NCI-H748 treated with DMSO at 0.1 percent for 48 hours (cell line): ENCODE measurements at regions not wholly inside any gene's neighbourhood (a gene's known extent, or its start where the extent isn't known, plus 50 kb on each side); places are given as distances from the start of the nearest gene placed in this dataset.
"Not testable (repeated sequence)": the region's sequence is repeated elsewhere in the genome, so short reads cannot be mapped to it uniquely, and the experiment has no call there.

Experiments used
- DNase-seq: peaks from one replicate; lab custom pipeline; 2025; lab: John Stamatoyannopoulos, UW

DNA sequence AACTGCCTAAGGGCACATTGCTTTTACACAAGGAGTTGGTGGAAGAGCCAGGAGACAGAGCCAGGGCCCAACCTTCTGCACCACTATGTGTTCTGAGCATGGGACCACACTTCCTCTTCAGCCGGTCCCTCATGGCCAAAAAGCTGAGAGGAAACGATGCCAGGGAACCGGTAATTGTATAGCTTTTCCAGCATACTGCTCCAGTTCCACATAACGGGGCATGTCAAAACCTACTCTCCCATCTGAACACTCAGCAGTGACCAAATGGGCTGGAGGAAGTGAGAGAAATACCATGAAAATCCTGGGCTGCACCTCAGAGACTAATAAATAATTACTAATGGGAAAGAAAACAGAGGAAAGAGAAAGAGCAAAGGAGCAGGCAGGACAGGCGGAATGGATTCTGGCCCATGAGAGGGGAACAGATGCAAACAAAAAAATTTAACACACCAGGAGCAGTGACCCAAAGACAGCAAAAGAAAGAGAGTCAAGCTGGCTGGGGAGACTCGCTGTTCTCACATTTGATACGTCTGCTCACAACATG, 52.0 kb upstream of the BMP2 start:
- DNase-seq: no peak

DNA sequence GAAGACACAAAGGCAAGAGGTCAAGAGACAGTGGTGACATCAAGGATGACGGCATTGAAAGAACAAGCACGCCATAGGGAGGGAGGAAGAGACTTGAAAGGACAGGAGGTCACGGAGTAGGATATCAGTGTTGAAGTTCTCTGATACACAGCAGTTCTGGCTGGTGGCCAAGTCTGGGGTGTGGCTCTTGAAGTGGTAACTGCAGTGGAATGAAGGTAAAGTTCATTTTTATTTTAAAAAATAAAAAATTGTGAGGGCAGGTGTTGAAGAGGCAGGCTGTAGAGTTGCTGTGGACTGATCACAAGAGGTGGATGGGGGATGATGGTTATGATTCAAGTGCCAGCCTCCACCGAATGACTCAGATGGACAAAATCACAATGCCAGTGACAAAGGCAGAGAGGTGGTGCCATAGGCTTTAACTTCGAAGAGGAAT, 53.2 kb upstream of the BMP2 start:
- no peak for DNase-seq

DNA sequence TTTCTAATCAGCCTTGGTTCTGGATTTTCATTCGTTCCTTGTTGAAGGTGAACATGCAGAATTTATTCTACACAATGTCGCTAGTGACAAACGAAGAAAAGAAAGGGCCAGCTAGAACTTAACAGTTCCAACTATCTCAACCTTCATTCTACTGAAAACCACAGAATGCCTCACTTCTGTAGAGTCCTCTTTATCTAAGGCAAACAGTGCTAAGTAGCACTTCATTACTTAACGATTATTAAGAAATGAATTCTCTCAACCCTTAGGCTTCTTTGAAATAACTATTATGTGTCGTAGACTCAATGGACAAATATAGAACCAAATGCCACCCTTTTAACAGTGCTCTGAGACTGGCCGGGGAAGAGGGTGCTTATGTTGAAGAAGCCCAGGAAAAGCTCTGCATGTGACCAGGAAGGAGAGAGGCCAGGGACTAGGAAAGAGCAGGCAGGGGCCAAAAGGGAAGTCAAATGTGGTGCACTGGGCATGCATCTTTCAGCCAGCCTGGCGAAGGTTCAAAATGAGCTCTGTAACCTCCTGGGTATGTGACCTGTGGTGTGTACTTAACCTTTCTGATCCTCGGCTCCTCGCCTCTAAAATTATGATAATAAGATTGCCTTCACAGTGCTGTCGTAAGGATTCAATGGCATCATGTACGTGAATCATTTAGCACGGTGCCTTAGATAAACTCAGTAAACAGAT, 55.4 kb upstream of the BMP2 start:
- no peak for DNase-seq

DNA sequence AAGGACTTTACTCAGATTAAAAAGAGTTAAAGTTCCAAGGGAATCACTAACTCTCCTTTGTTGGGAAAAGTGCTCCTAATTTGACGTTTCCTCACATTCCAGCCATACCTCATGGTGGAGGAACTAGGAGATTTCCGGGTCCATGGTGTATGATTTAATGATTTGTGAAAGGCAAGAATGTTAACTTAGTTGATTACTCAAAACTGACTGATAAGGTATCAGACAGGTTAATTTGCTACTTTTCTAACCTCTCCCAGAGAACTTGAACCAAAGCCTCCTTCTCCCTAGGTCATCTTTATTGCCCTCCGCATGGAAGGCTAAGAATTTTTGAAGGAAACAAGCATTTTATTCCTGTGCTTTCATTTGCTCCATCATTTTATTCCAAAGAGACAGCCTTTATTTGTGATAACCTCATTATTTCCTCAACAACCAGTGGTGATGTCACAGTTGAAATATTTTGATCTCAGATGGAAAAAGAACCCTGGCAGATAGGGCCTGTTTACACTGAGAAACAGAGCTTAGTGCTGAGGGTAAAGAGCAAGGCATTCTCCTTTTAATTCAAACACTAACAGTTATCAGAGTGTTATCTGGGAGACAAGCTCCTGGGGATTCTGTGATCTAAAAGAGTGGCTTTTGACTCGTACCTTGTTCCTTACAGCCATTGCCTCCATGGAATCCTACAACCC, 57.4 kb upstream of the BMP2 start:
- DNase-seq: no peak

DNA sequence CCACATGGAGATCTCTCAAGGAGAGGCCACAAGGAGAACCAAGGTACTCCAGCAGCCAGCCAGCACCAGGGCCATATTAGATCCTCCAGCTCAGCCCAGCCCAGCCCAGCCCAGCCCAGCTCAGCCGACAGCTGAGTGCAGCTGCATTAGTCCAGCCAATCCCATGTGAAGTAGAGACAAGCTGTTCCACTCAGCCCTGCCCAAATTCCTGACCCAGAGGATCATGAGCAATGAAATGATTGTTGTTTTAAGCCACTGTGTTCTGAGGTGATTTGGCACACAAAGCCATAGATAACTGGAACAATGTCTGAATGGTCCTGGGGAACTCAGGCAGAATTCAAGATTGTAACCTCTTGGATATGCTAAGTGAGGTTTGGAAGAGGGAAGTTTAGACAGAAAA, 59.5 kb upstream of the BMP2 start:
- no peak for DNase-seq

DNA sequence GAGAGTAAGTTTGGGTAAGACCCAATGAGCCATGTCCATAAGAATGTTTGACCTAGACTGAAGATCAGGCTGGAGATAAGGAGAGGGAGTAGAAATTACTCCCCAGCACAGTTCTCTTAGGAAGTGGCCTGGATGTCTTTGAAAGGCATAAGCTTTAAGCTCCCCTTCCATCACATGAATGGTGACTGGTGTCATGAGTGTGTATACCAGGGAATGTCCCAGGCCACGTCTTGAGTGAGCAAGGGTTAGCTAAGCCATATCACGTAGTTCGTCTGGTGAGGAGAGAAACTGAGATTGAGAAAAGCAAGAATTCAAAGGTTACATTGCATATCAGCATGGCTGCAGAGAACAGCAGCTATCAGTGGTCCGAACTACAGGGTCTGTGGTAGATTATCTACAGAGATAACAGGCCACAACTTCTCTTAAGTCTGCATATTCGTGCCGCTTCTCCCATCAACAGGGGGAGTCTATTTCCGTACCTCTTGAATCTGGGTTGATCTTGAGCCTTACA, 60.1 kb upstream of the BMP2 start:
- no peak for DNase-seq

DNA sequence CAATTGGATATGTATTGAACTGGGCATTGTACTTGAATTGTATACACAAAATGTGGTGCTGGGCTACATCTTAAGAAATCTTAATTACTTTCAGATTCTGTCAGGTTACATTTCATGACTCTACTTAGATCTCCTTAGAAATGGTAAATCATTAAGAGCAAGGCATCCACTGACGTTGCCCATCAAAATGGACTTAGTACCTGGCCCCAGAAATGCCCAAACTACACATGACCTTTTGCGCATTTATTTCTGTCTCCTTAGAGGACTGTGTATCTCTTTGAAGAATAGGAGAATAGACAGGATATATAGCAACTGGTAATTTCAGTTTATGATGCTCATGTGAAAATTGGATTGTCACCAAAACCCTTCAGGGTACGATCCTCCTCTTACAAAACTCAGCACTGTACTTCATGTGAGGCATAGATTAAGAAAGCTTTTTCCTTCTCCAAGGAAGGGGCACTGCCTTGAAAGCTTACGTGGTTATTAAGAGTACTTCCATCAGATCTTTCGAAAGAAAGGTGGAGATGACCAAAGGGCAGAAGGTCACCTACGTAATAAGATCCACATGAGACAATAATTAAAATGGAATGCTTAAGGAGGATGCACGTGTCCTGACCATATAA, 61.4 kb upstream of the BMP2 start:
- no peak for DNase-seq

DNA sequence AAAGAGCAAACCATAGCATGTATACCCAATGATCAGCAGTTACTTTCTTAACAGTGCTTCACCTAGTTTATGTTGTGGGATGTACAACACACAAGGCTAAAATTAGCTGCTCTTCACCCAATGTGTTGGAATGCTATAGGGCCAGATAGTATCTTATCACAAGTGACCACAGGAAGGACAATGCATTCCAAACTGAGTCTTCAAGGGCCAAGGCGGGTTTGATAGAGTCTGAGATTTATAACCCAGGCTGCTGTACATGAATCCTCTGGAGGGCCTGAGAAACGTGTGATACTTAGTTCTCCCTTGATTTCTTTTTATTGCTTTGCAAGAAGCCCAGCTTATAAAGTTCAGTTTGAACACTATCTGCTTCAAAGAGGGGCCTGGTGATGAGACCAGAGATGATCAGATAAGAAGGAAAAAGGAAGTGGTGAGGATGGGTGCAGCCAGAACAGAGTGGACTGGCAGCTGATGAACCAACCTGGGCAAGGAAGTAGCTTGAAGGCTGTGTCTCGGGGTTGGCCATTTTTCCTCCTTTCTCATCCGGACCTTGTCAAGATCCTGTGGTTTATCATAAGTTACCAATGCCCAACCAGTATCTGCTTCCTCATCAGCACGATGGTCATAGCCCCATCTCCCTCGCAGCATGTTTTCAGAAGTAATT, 62.2 kb upstream of the BMP2 start:
- no peak for DNase-seq

DNA sequence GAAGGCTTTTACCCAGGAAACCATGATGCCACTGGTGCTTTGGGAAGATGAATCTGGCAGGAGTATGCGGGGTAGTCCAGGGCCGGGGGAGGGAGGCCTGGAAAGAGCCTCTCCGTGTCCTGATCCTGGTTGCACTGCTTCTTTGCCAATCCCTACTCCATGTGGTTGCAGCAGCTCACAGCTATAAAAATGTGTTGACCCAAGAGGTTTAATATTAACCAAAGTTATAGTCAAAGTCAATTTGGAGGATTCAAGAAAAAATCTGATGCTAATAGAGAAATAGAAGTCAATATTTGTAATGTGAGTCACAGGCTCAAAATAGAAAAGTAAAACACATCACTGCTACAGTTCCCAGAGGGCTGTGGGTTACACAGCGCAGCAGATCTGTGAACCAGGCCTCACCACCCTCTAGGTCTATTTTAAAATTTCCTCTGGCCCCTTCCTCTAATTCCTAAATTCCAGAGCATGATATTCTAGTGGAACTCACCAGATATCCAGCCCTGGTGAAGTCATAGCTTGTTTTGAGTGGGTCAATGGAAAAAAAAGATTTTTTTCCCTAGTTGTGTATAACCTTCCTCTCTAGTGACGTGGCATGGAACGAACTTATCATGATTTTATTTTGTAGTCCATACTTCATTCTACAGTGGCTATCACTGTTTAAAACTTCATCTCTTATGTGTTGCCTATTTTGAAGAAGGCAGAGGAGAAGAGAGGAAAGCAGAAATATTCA, 63.2 kb upstream of the BMP2 start:
- DNase-seq: no peak

DNA sequence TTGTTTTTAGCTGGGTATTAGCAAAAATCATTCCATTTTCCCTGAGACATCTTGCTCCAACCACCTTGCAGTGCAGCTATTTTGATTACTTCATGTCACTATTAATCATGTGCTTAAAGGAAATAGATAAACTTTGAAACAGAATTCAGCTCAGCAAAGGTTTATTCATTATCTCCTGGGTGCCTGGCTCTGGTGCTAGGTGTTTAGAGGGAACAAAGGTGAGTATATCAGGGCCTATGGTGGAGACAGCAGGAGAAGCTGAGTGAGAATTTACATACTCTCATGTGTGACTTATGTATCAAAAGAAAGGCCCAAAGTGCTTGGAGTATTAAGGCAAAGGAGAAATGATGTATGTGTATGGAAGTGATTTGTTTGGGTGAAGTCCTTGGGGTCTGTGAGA, 63.8 kb upstream of the BMP2 start:
- DNase-seq: no peak

DNA sequence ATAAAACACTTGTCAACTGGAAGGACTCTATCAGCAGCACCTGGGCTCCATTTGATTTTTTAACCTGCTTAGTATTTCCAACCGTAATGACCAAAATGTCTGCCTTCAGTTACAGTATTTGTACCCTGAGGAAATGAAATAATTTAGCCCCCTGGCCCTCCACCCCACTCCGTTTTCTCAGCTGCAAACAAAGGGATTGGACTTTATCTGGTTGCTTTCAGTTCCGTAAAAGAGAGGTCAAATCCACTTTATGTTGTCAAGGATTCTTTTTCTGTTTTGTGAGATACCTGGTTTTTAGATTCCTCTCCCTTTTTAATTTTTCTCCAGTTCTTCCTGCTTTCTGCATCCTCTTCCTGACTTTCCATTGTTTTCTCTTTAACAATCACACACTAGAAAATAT, 64.4 kb upstream of the BMP2 start:
- DNase-seq: no peak

DNA sequence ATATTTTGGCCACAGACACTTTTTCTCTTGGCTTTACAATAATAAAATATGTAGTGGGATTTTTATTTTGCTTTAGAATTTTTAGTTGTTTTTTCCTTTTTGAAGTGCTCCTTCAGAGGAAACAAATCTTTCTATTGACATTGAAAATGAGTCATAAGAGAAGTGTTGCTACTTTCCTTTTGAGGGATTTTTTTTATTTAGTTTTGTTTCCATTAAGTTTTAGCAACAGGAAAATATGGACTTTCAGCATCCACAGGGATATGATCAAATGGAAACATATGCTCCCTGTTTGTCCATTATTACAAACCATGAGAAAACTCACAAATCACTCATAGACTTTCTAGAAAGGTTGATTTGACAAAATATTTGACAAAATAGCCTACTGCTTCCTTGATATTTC, 65.3 kb upstream of the BMP2 start:
- no peak for DNase-seq

DNA sequence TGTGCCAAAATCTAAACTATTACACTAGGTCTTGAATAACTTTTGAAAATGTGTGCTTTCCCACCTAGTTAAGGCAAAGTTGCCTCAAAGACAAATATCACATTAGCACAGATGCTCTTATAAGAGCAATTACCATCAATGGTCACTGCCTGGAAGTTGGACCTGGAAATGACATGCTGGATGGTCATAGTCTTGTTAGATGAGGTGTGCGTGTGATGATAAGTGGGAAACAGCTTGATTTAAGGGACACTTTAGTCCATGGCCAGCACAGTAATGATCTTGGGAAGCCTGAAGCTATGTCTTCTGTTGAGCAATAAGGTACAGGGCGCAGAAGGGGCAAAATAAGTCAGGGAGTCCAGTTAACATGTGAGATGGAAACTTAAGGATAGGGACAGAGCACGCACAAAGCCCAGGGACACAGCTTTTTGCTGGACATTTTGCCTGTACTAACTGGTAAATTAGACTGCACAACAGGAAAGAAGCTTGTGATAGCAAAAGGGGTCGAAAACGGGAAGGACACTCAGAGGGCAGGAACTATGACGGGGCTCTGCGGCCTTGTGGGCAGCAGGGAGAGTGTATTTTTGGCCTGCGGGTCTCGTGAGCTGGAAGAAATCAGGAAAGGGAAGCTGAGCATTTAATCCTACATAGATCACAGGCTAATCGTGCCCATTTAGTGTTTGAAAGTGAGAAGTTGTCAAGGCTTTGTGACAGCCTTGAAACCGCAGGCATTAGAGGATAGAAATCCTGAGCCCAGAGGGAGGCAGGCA, 66.7 kb upstream of the BMP2 start:
- DNase-seq: no peak

DNA sequence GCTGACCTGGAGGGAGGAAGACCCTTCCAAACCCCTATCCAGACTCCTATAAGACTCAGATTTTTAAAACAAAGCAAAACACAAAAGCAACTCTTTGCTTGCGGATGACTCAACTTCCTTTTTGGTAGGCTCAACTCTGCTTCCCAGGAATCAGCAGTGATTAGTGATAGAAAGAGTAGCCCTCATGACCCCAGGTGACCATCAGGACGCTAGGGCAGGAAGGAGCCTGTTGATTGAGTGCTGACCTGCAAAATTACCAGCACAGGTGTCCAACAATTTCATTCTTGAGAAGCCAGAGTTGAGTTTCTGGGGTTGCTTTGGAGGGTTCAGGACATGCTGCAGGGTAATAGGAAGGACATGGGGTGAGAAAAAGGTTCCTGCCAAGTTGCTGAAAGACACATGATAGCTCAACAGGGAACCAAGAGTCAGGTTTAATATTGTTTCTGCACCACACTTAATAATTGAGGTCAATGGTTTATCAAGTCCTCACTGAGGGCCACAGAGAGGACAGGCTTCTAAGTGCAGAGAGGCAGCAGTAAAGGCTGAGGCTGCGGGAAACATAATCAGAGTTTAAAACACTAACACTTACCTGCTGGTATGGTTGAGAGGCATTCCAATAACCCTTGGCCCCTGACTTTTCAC, 67.4 kb upstream of the BMP2 start:
- no peak for DNase-seq

DNA sequence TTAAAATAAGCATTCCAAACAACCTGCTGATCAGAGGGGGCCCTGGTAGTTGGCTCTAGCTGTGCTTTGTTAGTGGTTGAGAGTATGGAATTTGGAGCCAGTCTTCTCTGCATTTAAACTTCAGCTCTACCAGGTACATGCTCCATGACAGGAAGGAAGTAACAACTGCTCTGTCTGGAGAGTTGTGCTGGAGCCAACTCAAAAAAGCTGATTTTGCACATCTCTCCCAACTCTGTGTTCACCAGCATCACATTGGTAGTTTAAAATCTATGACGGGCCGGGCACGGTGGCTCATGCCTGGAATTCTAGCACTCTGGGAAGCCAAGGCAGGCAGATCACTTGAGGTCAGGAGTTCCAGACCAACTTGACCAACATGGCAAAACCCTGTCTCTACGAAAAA, 68.8 kb upstream of the BMP2 start:
- no peak for DNase-seq

DNA sequence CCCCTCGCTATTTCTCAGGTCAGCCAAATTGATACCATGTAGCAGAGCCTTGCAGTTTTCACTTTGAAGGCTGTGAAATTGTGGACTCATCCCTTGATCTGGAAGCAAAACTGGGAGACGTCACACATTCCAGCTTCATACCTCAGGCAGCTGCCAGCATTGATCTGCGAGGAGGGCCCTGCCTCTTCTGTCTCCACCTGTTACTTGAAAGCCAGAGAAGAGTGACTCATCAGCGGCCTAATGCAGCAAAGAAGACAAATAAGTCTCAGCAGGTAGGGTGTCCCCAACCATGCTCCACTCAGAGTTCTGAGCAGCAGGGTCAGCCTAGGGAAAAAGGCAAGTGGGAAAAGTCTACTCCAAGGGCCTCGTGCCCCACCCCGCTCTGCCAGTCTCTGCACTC, 69.4 kb upstream of the BMP2 start:
- no peak for DNase-seq

DNA sequence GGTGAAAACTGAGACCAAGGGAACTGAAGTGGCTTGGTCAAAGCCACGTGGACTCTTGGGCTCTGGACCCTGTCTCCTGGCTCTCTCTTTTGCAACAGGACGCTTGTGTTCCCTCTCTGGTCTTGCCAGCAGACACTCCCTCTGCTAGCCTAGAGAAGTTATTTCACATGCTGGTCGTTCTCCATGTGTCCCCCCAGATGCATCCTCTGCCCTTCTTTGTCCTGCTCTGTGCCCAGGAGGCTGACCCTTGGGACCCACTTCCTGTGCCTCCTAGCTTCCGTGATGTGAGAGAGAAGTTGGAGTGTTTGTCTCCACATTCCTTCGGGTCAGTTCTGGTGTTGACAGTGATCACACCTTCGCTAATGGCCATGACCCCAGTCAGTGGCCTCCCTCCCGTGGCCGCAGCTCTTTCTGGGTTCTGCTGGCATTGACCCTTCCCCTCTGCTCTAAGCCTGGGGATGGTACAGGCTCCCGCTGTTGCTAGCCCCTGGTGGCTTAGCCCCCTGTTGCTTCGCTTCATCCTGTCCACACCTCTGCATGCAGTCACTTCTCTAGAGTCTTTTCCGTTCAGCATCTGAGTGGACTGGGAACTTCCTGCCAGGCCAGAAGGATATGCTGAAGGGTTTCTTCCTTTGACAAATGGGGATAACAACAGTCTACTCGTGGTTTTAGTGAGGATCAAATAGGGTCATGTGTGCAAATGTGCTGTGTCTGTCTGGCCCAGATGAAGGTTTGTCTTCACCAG, 70.1 kb upstream of the BMP2 start:
- DNase-seq: no peak

DNA sequence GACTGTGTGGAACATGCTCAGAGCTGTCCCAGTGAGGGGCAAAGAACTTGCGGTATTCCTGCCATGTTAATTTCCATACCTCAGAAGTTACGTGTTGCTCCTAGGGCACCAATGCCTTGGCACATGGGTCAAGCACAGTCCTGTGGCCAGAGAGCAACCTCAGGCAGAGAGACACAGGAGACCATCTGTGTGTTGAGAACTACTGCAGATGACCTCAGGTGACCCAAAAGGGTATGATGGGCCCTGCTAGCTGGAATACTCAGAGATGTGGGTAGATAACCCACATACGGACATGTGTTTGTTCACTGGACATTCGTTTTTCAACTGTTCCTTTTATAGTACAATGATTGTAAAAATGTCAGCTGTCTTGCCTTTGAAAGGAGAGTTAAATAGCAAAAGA, 71.5 kb upstream of the BMP2 start:
- DNase-seq: no peak

DNA sequence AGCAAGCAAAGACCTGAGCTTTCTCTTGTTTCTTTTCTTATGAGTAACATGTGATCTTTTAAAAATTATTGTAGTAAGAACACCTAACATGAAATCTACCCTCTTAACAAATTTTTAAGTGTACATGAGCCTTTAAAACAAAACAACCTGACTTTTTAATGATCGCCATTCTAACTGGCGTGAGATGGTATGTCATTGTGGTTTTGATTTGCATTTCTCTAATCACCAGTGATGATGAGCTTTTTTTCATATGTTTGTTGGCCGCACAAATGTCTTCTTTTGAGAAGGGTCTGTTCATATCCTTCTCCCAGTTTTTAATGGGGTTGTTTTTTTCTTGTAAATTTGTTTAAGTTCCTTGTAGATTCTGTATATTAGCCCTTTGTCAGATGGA, 73.7 kb upstream of the BMP2 start:
- DNase-seq: not testable (repeated sequence)
